ENCODE measurements at regions not wholly inside any gene's neighbourhood (a gene's known extent, or its start where the extent isn't known, plus 50 kb on each side); places are given as distances from the start of the nearest gene placed in this dataset.

DNA sequence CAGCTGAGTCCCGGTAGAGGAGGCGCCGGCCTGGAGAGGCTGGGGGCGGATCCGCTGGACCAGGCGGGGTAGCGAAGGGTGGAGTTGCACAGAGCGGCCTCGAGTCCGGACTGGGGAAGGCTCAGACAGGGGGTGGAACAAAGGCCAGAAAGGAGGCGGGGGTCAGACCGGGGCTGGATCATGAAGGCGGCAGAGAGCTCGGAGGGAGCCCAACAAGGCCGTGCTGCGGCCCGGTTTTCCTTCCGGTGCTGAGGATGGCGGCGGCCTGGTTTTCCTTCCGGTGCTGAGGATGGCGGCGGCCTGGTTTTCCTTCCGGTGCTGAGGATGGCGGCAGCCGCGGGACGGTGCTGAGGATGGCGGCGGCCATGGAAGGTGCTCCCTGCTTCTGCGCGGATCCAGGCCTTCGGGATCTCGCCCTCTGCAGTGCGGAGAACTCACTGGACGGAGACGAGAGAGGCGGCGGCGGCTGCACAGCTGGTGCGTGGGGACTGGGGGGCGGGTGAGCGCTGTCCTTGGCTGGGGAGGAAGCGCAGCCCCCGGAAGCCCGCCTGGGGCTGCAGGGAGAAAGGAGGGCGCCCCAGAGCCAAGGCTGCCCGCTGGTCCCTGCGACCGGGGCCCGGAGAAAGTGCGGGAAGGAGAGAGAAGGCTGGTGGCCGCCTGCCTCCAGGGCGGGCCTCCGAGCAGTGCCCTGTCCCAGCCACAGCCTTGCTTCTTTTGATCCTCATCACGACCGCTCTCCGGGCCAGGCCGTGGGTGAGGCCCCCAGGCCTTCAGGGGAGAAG is 350.4 kb upstream of the B3GAT1 start (continued):
- TF ChIP-seq, protein P1, sequence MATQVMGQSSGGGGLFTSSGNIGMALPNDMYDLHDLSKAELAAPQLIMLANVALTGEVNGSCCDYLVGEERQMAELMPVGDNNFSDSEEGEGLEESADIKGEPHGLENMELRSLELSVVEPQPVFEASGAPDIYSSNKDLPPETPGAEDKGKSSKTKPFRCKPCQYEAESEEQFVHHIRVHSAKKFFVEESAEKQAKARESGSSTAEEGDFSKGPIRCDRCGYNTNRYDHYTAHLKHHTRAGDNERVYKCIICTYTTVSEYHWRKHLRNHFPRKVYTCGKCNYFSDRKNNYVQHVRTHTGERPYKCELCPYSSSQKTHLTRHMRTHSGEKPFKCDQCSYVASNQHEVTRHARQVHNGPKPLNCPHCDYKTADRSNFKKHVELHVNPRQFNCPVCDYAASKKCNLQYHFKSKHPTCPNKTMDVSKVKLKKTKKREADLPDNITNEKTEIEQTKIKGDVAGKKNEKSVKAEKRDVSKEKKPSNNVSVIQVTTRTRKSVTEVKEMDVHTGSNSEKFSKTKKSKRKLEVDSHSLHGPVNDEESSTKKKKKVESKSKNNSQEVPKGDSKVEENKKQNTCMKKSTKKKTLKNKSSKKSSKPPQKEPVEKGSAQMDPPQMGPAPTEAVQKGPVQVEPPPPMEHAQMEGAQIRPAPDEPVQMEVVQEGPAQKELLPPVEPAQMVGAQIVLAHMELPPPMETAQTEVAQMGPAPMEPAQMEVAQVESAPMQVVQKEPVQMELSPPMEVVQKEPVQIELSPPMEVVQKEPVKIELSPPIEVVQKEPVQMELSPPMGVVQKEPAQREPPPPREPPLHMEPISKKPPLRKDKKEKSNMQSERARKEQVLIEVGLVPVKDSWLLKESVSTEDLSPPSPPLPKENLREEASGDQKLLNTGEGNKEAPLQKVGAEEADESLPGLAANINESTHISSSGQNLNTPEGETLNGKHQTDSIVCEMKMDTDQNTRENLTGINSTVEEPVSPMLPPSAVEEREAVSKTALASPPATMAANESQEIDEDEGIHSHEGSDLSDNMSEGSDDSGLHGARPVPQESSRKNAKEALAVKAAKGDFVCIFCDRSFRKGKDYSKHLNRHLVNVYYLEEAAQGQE (IDR thresholded peaks at IDR 0.05; ENCODE audit: borderline replicate concordance): no peak
- TF ChIP-seq, protein P1 (CRISPR knock-in tag; IDR thresholded peaks at IDR 0.05; ENCODE audit: low read depth): 0 out of 2 replicates have a peak, but pooled peaks have one; percentile 29
- no peak for TF ChIP-seq ZNF282 (CRISPR knock-in tag; IDR thresholded peaks at IDR 0.05)
- TF ChIP-seq, protein P2, sequence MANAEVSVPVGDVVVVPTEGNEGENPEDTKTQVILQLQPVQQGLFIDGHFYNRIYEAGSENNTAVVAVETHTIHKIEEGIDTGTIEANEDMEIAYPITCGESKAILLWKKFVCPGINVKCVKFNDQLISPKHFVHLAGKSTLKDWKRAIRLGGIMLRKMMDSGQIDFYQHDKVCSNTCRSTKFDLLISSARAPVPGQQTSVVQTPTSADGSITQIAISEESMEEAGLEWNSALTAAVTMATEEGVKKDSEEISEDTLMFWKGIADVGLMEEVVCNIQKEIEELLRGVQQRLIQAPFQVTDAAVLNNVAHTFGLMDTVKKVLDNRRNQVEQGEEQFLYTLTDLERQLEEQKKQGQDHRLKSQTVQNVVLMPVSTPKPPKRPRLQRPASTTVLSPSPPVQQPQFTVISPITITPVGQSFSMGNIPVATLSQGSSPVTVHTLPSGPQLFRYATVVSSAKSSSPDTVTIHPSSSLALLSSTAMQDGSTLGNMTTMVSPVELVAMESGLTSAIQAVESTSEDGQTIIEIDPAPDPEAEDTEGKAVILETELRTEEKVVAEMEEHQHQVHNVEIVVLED (CRISPR knock-in tag; IDR thresholded peaks at IDR 0.05): peak; percentile 49; the same call in 1 of the 2 replicates
- TF ChIP-seq DMBX1 (CRISPR knock-in tag; IDR thresholded peaks at IDR 0.05; ENCODE audit: borderline replicate concordance): peak; percentile 76
- TF ChIP-seq YY1 (IDR thresholded peaks at IDR 0.05; ENCODE audit: borderline replicate concordance in 1 of 3, control insufficient read depth in 1 of 3, extremely low read depth in 1 of 3, insufficient read depth in 3 of 3, insufficient read length in 1 of 3, insufficient replicate concordance in 2 of 3, low read depth in 1 of 3, low read length in 2 of 3): peak in 1 of 3 experiments; percentile 49
- TF ChIP-seq ZNF395 (CRISPR knock-in tag; IDR thresholded peaks at IDR 0.05): peak; percentile 66; the same call in 1 of the 2 replicates
- TF ChIP-seq, protein P3, sequence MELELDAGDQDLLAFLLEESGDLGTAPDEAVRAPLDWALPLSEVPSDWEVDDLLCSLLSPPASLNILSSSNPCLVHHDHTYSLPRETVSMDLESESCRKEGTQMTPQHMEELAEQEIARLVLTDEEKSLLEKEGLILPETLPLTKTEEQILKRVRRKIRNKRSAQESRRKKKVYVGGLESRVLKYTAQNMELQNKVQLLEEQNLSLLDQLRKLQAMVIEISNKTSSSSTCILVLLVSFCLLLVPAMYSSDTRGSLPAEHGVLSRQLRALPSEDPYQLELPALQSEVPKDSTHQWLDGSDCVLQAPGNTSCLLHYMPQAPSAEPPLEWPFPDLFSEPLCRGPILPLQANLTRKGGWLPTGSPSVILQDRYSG (tag; conservative IDR thresholded peaks at IDR 0.05; ENCODE audit: low read depth): 0 out of 2 replicates have a peak, but pooled peaks have one; percentile 59
- TF ChIP-seq, protein P4, sequence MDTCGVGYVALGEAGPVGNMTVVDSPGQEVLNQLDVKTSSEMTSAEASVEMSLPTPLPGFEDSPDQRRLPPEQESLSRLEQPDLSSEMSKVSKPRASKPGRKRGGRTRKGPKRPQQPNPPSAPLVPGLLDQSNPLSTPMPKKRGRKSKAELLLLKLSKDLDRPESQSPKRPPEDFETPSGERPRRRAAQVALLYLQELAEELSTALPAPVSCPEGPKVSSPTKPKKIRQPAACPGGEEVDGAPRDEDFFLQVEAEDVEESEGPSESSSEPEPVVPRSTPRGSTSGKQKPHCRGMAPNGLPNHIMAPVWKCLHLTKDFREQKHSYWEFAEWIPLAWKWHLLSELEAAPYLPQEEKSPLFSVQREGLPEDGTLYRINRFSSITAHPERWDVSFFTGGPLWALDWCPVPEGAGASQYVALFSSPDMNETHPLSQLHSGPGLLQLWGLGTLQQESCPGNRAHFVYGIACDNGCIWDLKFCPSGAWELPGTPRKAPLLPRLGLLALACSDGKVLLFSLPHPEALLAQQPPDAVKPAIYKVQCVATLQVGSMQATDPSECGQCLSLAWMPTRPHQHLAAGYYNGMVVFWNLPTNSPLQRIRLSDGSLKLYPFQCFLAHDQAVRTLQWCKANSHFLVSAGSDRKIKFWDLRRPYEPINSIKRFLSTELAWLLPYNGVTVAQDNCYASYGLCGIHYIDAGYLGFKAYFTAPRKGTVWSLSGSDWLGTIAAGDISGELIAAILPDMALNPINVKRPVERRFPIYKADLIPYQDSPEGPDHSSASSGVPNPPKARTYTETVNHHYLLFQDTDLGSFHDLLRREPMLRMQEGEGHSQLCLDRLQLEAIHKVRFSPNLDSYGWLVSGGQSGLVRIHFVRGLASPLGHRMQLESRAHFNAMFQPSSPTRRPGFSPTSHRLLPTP (IDR thresholded peaks at IDR 0.05; ENCODE audit: borderline replicate concordance, extremely low read depth, insufficient read length): no peak
